T-cell (primary cell): ENCODE measurements at regions not wholly inside any gene's neighbourhood (a gene's known extent, or its start where the extent isn't known, plus 50 kb on each side); places are given as distances from the start of the nearest gene placed in this dataset.

ENCODE experiments used
- ATAC-seq, 4 experiments: fragments of 200-7000 bp in 3 of 4; fragments of 150-1000 bp in 1 of 4; cut with Tn5 transposase; replicated peaks in 1 of 4; 1 replicate in 3 of 4; 2 replicates in 1 of 4; pipeline ENCODE4 v1.10.0; 2021; ENCODE audit warnings: moderate library complexity in 3 of 4, mild to moderate bottlenecking in 2 of 4, moderate number of reproducible peaks in 1 of 4
- CTCF ChIA-PET, 2 donors: fragments of 300-600 bp; sonication (Branson Sonifier 250); formaldehyde crosslinking; loops; one replicate each; lab custom pipeline; 2022; ENCODE audit warnings: antibody characterized with exemption in 2 of 2; lab: Charles Lee
- POLR2A ChIA-PET, 2 donors: fragments of 300-600 bp; sonication (Branson Sonifier 250); formaldehyde crosslinking; loops; one replicate each; lab custom pipeline; 2022; ENCODE audit warnings: antibody characterized with exemption in 2 of 2; lab: Charles Lee
- DNase-seq, 35 experiments: peaks; one replicate each; pipeline versions ENCODE4 v3.0.0 to v3.0.0-alpha.2; 2013 to 2023
- H3K27ac ChIP-seq: one replicate; pipeline ENCODE4 v1.5.1; 2013; ENCODE audit warnings: low read length
- H3K27me3 ChIP-seq, 2 experiments: replicated peaks in 1 of 2; 1 replicate in 1 of 2; 2 replicates in 1 of 2; pipeline versions ENCODE4 v1.6.1 to v1.7.0; 2013; ENCODE audit warnings: low read length in 1 of 2, mixed read lengths in 1 of 2; ENCODE audit not compliant: control insufficient read depth in 2 of 2, insufficient read depth in 2 of 2; ENCODE audit errors: extremely low read depth in 1 of 2
- H3K36me3 ChIP-seq, 2 donors: 1 replicate in 1 of 2; 2 replicates in 1 of 2; pipeline versions ENCODE4 v1.6.1 to v1.7.0; 2013; ENCODE audit warnings: low read length in 1 of 2; ENCODE audit not compliant: control insufficient read depth in 2 of 2, insufficient read depth in 1 of 2; ENCODE audit errors: extremely low read depth in 1 of 2
- H3K4me1 ChIP-seq, 2 experiments: 1 replicate in 1 of 2; 2 replicates in 1 of 2; pipeline versions ENCODE4 v1.6.1 to v1.7.0; 2013; ENCODE audit warnings: low read length in 2 of 2, mixed read lengths in 1 of 2; ENCODE audit not compliant: insufficient read depth in 2 of 2, control insufficient read depth in 1 of 2; ENCODE audit errors: extremely low read depth in 1 of 2
- H3K4me3 ChIP-seq, 2 donors: 1 replicate in 1 of 2; 2 replicates in 1 of 2; pipeline versions ENCODE4 v1.5.1 to v1.7.0; 2013; ENCODE audit warnings: mild to moderate bottlenecking in 2 of 2, low read length in 1 of 2, moderate library complexity in 1 of 2; ENCODE audit not compliant: control insufficient read depth in 1 of 2; ENCODE audit errors: extremely low read depth in 1 of 2
- H3K9me3 ChIP-seq: 2 replicates; pipeline ENCODE4 v1.7.0; 2013
- H3K27ac Mint-ChIP-seq, 2 donors: one replicate each; pipeline ENCODE4 v1.8.0; 2020 to 2021; ENCODE audit warnings: mild to moderate bottlenecking in 2 of 2, mixed read lengths in 2 of 2
- H3K27me3 Mint-ChIP-seq, 2 donors: one replicate each; pipeline ENCODE4 v1.8.0; 2021 to 2022; ENCODE audit warnings: mixed read lengths in 2 of 2
- H3K36me3 Mint-ChIP-seq: one replicate; pipeline ENCODE4 v1.8.0; 2021; ENCODE audit warnings: mixed read lengths
- H3K4me1 Mint-ChIP-seq, 3 donors: one replicate each; pipeline ENCODE4 v1.8.0; 2020 to 2022; ENCODE audit warnings: mixed read lengths in 3 of 3, mild to moderate bottlenecking in 1 of 3
- H3K4me3 Mint-ChIP-seq, 3 donors: one replicate each; pipeline ENCODE4 v1.8.0; 2020 to 2022; ENCODE audit warnings: mild to moderate bottlenecking in 3 of 3, mixed read lengths in 3 of 3, moderate library complexity in 3 of 3
- H3K9me3 Mint-ChIP-seq, 3 donors: one replicate each; pipeline ENCODE4 v1.8.0; 2020 to 2022; ENCODE audit warnings: mixed read lengths in 3 of 3
- WGBS: methylation state at CpG from one replicate; pipeline ENCODE4 v1.1.5; 2013; ENCODE audit warnings: missing lambda C conversion rate; ENCODE audit not compliant: insufficient coverage; 5-methylcytosine and 5-hydroxymethylcytosine counted together

GRCh38 chr15:91471468-91471867 is 371.4 kb downstream of the SV2B start:
- Histone ChIP-seq H3K27ac (peak overlapping the region; percentile 68), H3K4me3 (no peak overlapping the region), H3K27me3 (peaks cover 0 to 4% of the 10 kb centered on the region in 2 experiments), H3K9me3 (no peaks in the 10 kb centered on the region), H3K4me1 (peaks cover 40 to 44% of the 10 kb centered on the region in 2 experiments), H3K36me3 (no peaks in the 10 kb centered on the region)
- H3K27me3 Mint-ChIP-seq: peaks cover 0 to 2% of the 10 kb centered on the region in 2 donors
- H3K36me3 Mint-ChIP-seq: no peaks in the 10 kb centered on the region
- H3K9me3 Mint-ChIP-seq: peaks cover 0 to 3% (median 0%) of the 10 kb centered on the region in 3 donors
- WGBS: no CpG with 5 or more reads among the region's 6 CpGs
- H3K4me1 Mint-ChIP-seq: peaks cover 52 to 72% (median 58%) of the 10 kb centered on the region in 3 donors
- ATAC-seq (no peak), DNase-seq (peak in 1 of 35 experiments; percentile 11)
- ChIA-PET CTCF (no interaction called here), POLR2A (interaction anchor here in 1 of 2 donors (0.7 kb wide), 1 partner anchor 13 kb away, joined by 4 read pairs; no protein-coding TSS in a partner anchor)
- peak overlapping the region in 2 of 3 donors; percentile 28 to 54 for H3K4me3 Mint-ChIP-seq
- peak overlapping the region; percentile 62 to 89 for H3K27ac Mint-ChIP-seq

- DNase-seq: peak in 18 of 35 experiments; percentile 10 to 55 (median 38)
- Histone ChIP-seq H3K4me1 (peaks cover 40 to 43% of the 10 kb centered on the region in 2 experiments), H3K4me3 (peak overlapping the region in 1 of 2 donors; percentile 8), H3K27me3 (peaks cover 0 to 4% of the 10 kb centered on the region in 2 experiments), H3K27ac (peak overlapping the region; percentile 66), H3K9me3 (no peaks in the 10 kb centered on the region), H3K36me3 (no peaks in the 10 kb centered on the region)
- ChIA-PET CTCF (interaction anchor here in 1 of 2 donors (0.7 to 1.0 kb wide), 2 partner anchors 170 to 1112 kb away, joined by 4 read pairs; no protein-coding TSS in a partner anchor), POLR2A (no interaction called here)
- peaks cover 52 to 78% (median 63%) of the 10 kb centered on the region in 3 donors for H3K4me1 Mint-ChIP-seq
- ATAC-seq: peak; percentile 70 to 77 (median 72)
- H3K36me3 Mint-ChIP-seq: peaks cover 4% of the 10 kb centered on the region
- H3K27me3 Mint-ChIP-seq: peaks cover 0 to 2% of the 10 kb centered on the region in 2 donors
- no CpG with 5 or more reads among the region's 3 CpGs for WGBS
- H3K27ac Mint-ChIP-seq: peak overlapping the region; percentile 30 to 91
- H3K4me3 Mint-ChIP-seq: peak overlapping the region in 2 of 3 donors; percentile 32 to 58
- H3K9me3 Mint-ChIP-seq: peaks cover 0 to 3% (median 0%) of the 10 kb centered on the region in 3 donors
Observed at GRCh38 chr15:91472316-91472756, 372.3 kb downstream of the SV2B start.

GRCh38 chr15:91473894-91474545 is 374.0 kb downstream of the SV2B start:
- ChIA-PET CTCF (interaction anchor here in 1 of 2 donors (1.0 kb wide), 1 partner anchor 9 kb away, joined by 3 read pairs; no protein-coding TSS in a partner anchor), POLR2A (no interaction called here)
- Mint-ChIP-seq H3K36me3 (peaks cover 4% of the 10 kb centered on the region), H3K27ac (peak overlapping the region in 1 of 2 donors; percentile 75), H3K9me3 (peaks cover 0 to 3% (median 0%) of the 10 kb centered on the region in 3 donors), H3K4me3 (peak overlapping the region in 1 of 3 donors; percentile 8), H3K4me1 (peaks cover 48 to 72% (median 60%) of the 10 kb centered on the region in 3 donors), H3K27me3 (peaks cover 0 to 2% of the 10 kb centered on the region in 2 donors)
- no CpG with 5 or more reads among the region's 3 CpGs for WGBS
- ATAC-seq: no peak
- no peak overlapping the region for H3K4me3 ChIP-seq
- peaks cover 29 to 37% of the 10 kb centered on the region in 2 experiments for H3K4me1 ChIP-seq
- no peak for DNase-seq
- no peak overlapping the region for H3K27ac ChIP-seq
- peaks cover 0 to 4% of the 10 kb centered on the region in 2 experiments for H3K27me3 ChIP-seq
- H3K9me3 ChIP-seq: no peaks in the 10 kb centered on the region
- H3K36me3 ChIP-seq: no peaks in the 10 kb centered on the region

DNA sequence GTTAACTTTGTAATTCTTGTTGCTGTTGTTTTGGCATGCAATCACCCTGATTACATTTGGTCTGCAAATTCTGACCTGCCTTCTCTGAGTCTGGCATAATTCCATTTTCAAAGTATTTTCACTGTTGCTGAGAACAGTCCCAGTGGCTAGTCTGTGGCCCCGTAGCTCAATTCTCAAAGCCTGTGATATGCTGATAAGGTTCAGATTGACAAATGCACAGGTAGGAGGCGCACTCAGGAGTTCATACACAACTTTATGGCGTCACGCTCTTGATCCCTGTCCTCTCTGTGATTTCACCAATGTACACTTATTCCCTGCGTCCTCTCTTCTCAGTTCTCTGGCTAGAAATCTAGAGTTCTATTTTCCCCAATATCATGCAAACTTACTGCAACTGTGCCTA is 376.6 kb upstream of the SLCO3A1 start:
- Mint-ChIP-seq H3K4me1 (peaks cover 37 to 71% (median 56%) of the 10 kb centered on the region in 3 donors), H3K27me3 (no peaks in the 10 kb centered on the region), H3K27ac (no peak overlapping the region), H3K4me3 (no peak overlapping the region), H3K36me3 (peaks cover 4% of the 10 kb centered on the region), H3K9me3 (peaks cover 0 to 3% (median 3%) of the 10 kb centered on the region in 3 donors)
- no peaks in the 10 kb centered on the region for H3K27me3 ChIP-seq
- H3K27ac ChIP-seq: no peak overlapping the region
- ATAC-seq: no peak
- H3K36me3 ChIP-seq: no peaks in the 10 kb centered on the region
- POLR2A ChIA-PET: no interaction called here
- DNase-seq: no peak
- H3K4me3 ChIP-seq: no peak overlapping the region
- CTCF ChIA-PET: no interaction called here
- WGBS: 100% methylated on average over 4 of the region's 5 CpGs
- no peaks in the 10 kb centered on the region for H3K9me3 ChIP-seq
- peaks cover 11 to 14% of the 10 kb centered on the region in 2 experiments for H3K4me1 ChIP-seq

- ChIA-PET POLR2A (no interaction called here), CTCF (interaction anchor here in 1 of 2 donors (0.9 kb wide), 1 partner anchor 10 kb away, joined by 3 read pairs; no protein-coding TSS in a partner anchor)
- H3K27me3 Mint-ChIP-seq: no peaks in the 10 kb centered on the region
- H3K9me3 Mint-ChIP-seq: peaks cover 0 to 4% (median 3%) of the 10 kb centered on the region in 3 donors
- H3K27ac Mint-ChIP-seq: peak overlapping the region in 1 of 2 donors; percentile 78
- no CpG with 5 or more reads among the region's 6 CpGs for WGBS
- H3K4me3 Mint-ChIP-seq: peak overlapping the region in 1 of 3 donors; percentile 36
- Histone ChIP-seq H3K27me3 (no peaks in the 10 kb centered on the region), H3K4me1 (peaks cover 13 to 15% of the 10 kb centered on the region in 2 experiments), H3K4me3 (no peak overlapping the region), H3K36me3 (no peaks in the 10 kb centered on the region), H3K9me3 (no peaks in the 10 kb centered on the region), H3K27ac (no peak overlapping the region)
- DNase-seq (no peak), ATAC-seq (no peak)
- H3K4me1 Mint-ChIP-seq: peaks cover 43 to 74% (median 56%) of the 10 kb centered on the region in 3 donors
- peaks cover 4% of the 10 kb centered on the region for H3K36me3 Mint-ChIP-seq
Observed at GRCh38 chr15:91478717-91479191, 374.8 kb upstream of the SLCO3A1 start.

GRCh38 chr15:91480426-91480825 is 373.1 kb upstream of the SLCO3A1 start:
- WGBS: no CpG with 5 or more reads among the region's 4 CpGs
- H3K9me3 ChIP-seq: no peaks in the 10 kb centered on the region
- ATAC-seq: no peak
- no peaks in the 10 kb centered on the region for H3K27me3 ChIP-seq
- no peak overlapping the region for H3K27ac ChIP-seq
- H3K4me3 Mint-ChIP-seq: peak overlapping the region in 1 of 3 donors; percentile 9
- peaks cover 52 to 78% (median 73%) of the 10 kb centered on the region in 3 donors for H3K4me1 Mint-ChIP-seq
- DNase-seq: no peak
- H3K36me3 ChIP-seq: no peaks in the 10 kb centered on the region
- no peak overlapping the region for H3K4me3 ChIP-seq
- H3K4me1 ChIP-seq: peaks cover 13 to 22% of the 10 kb centered on the region in 2 experiments
- H3K27ac Mint-ChIP-seq: peak overlapping the region in 1 of 2 donors; percentile 58
- H3K36me3 Mint-ChIP-seq: peaks cover 8% of the 10 kb centered on the region
- CTCF ChIA-PET: no interaction called here
- POLR2A ChIA-PET: interaction anchor here in 1 of 2 donors (0.6 kb wide), 1 partner anchor 1234 kb away, joined by 3 read pairs; no protein-coding TSS in a partner anchor
- no peaks in the 10 kb centered on the region for H3K27me3 Mint-ChIP-seq
- peaks cover 0 to 4% (median 0%) of the 10 kb centered on the region in 3 donors for H3K9me3 Mint-ChIP-seq
